GM21367 (cell line): ENCODE measurements at regions not wholly inside any gene's neighbourhood (a gene's known extent, or its start where the extent isn't known, plus 50 kb on each side); places are given as distances from the start of the nearest gene placed in this dataset.

Source experiments
- ATAC-seq: cut with Tn5 transposase; IDR thresholded peaks from one replicate; pipeline ENCODE4 v1.9.1; 2021; ENCODE audit not compliant: unreplicated experiment

DNA sequence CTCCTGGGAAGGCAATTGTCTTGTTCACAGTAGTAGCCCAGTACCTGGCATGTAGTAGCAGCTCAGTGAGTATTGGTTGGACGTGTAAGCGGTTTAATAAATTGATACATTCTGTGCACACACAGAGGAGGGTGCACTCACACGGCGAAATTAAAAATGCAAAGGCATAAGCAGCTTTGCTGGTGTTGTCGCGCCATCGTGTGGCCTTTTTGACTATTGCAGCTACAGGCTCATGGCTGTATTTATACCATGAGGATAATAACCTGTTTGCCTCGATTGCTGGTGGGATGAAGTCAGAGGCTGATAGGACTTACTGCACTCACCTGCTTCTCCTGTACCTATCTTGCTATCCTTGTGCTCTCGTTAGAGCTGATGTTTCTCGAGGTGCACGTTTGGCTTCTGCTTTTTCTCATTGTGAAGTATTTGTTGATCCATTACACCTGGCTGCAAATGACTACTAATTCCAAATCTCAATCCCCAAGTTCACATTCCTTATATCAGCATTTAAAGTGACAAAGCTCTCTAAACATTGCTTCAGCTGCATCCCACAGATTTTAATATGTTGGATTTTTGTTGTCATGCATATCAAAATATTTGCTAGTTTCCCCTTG, 61.5 kb downstream of the TBXT start:
- peak; percentile 83 for ATAC-seq

DNA sequence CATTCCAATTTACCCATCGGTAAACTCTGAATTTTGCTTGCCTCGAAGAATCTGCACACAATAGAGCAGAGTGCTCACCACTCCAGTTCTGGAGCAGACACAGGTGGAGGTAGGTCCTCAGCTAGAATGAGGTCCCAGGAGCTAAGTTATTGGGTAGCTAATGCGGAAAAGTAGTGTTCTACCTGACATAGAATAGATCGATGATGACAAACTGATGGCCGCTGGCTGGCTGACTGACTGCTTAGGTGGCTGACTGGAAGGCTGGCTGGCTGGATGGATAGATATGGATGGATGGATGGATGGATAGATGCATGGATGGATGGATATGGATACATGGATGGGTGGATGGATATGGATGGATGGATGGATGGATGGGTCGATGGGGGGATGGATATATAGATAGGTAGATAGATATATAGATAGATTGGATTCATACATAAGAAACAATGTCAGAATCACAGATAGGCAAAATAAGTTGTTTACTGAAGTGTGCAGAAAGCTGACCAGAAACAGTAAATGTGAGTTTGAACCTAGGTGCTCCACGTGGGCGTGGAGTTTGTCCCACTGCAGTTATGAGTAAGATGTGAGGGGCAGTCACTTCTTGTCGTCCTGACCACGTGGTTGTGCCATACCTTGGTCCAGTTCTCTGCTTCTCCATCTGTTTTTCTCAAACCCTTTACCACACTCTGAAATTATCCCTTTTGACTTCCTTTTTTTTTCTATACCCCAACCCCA, 62.1 kb downstream of the TBXT start:
- peak; percentile 8 for ATAC-seq

DNA sequence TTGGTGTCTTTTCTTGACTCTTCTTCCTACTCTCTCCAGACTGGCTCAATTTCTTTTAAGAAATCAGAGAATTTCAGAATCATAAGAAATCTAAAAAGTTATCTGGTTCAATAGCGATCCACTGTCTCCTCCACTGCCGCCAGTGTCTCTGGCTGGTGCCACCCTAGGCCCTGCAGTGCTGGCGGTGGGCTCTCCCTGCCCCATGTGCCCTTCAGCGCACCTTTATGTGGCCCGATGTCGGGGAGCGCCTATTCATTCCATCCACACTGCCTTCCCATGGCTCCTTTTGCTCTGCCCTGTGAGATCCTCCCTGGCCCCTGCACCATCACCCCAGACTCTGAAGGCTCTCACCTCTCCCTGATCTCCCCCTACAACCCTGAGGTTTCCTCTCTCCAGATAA, 62.8 kb downstream of the TBXT start:
- ATAC-seq, result no peak

DNA sequence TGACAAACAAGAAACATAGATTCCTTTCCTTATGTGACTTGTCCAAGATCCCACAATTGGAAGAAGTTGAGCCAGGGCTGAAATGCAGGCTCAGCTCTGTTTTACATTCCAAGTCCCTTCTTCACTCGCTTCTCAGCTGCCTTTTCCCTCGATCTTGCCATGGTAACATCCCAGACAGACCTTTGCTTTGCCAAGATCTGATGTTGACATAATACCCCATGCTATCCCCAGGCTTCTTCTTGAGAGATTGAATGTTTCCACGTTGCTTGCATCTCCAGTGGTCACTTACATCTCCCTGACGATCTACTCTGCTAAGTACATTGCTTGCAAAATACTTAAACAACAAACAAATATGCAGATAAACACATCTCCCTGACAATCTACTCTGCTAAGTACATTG, 63.5 kb downstream of the TBXT start:
- ATAC-seq, result no peak

DNA sequence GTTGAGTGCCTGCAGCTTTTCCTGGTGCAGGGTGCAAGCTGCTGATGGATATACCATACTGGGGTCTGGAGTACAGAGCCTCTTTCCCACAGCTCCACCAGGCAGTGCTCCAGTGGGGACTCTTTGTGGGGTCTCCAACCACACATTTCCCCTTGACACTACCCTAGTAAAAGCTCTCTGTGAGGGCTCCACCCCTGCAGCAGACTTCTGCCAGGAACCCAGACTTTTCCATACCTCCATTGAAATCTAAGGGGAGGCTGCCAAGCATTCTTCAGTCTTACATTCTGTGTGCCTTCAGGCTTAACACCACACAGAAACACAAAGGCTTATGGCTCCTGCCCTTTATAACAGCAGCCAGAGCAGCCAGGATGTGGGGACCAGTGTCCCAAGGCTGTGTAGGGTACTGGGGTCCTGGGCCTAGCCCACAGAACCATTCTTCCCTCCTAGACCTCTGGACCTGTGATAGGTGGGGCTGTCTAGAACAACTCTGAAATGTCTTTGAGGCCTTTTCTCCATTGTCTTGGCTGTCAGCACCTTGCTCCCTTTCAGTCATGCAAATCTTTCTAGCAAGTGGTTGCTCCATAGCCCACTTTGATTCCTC, 65.7 kb downstream of the TBXT start:
- no peak for ATAC-seq

DNA sequence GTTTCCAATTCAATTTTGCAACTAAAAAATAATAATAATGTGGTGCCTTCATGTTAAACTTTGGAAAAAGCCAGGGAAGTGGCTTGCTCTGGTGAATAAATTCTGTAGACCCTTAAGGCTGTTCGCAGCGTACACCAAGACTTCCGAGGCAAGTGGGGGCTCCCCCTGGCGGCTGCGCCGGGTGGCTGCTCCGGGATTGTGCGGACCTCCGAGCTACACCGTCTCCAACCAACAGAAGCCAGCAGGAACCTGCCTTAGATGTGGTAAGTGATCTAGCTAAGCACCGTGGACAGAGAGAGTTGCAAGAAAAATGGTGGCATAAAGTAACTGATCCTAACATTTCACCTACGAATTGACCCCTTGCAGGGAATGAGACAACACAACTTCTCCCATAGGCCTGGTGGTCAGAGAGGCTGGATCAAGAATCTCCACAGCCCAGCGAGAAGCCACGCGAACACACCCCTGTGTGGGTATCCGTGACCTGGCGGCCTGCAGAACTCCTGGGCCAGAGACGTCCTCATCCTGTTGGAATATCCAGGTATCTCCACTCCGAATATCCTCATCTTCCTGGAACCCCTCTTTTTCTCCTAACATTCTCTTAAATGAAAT, 69.6 kb downstream of the TBXT start:
- peak; percentile 93 for ATAC-seq

DNA sequence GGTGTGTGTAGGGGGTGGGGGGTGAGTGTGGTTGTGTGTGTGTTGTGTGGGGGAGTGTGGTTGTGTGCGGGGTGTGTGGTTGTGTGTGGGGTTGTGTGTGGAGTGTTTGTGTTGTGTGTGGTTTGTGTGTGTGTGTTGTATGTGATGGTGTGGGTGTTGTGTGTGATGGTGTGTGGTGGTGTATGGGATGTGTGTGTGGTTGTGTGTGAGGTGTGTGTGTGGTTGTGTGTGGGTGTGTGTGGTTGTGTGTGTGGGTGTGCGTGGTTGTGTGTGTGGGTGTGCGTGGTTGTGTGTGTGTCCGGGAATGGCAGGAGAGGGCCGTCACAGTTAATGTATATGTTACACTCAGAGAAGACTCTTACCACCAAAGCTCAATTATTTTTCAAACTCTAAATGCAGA, 79.8 kb downstream of the TBXT start:
- ATAC-seq, result no peak

DNA sequence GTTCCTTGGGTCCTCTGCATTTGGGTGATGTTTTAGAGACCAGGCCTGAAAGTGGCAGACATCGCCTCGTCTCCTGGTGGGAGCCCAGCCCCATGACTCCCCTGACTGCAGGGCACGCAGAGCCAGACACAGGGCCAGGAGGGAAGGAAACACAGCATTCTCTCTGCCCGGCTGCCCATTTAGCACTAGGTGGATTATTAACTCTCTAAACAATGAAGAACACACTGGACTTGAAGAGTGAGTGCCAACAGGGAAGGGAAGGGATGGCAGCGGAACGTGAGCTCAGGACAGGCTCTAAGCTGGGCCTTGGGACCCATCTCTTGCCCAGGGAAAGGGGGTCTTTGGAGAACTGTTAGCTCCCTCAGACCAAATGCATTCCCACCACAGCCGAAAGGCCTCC, 80.4 kb downstream of the TBXT start:
- no peak for ATAC-seq

DNA sequence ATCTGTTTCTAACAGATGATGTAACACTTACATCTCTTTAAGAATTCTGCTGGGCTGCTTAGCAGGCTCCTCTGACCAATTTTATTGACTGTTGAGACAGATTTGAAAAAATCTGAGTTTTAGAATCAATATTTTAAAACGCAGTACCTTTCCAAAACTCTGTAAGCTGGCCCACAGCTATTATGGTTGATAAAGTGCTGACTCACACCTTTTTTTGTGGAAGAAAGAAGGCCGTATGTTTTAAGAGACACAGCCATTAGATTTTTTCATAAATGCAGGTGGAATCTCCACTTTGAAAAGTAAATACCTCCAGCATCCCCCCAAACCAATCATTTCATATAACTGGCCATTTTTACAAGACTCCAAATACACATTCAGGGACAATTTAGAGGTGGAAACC, 82.2 kb downstream of the TBXT start:
- ATAC-seq, result no peak

DNA sequence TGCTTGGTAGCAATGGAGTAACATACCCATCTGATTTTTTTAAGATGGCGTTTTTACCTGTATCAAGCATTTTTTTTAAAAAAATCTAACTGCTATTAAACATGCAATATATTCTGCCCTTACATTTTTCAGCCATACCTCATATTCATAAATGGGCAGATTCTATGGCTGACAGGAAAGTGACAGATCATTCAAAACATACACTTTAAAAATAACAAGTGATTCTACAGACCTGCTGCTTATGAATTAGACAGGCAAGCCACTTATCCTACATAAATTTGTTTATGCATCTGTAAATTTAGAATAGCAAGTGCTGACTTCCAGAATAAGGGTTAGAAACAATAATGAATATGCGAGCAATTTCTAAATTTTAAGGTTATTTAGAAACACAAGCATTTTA, 82.7 kb downstream of the TBXT start:
- no peak for ATAC-seq

DNA sequence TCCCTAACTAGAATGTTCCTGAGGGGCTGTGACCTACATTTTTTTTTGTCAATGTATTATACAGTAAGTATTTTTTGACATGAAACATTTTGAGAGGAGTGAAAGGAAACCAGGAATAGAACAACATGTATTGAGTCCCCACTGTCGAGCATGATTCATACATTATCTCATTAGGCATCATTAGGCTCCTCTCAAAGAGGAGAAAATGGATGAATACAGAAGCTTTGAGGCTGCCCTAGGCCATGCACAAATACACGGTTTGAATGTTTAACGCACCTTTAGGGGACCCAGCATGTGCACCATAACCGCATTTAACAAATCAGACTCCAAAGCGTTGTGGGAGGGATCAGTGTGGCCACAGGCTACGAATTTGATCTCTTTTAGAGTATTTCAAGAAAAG, 87.8 kb downstream of the TBXT start:
- no peak for ATAC-seq

DNA sequence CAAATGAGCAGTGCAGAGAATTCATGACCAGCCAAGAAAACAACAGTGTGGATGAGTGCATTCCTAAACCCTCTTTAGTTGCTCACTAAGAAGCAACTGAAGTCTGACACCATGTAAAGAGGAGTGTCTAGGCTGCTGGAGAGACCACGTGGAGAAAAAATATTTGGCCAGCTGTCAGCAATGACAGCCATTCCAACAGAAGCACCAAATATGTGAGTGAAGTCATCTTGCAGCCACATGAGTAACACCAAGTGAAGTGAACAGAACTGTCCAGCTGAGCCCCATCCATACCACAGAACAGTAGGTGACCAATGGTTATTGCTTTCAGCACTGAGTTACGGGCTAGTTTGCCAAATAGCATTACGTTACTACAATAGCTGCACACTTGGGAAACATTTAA, 89.4 kb downstream of the TBXT start:
- ATAC-seq, result no peak

DNA sequence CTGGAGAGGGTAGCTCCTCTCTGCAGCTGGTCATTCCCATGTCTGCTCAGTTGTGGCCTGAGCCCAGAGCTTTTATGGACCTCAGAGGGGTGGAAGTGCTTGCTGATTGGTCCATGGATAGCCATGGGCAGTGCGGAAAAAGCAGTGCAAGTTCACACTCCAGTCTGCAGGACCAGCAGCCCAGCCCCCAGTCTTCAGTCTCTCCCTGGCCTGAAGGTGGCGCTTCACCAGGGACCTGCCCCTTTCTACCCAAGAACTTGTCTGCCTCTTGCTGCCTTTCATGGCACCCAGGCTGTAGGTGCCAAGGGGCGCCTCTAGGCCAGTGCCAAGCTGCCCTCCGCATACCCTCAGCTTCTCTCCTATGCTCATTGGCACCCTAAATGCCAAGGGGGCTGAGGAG, 91.0 kb downstream of the TBXT start:
- no peak for ATAC-seq

DNA sequence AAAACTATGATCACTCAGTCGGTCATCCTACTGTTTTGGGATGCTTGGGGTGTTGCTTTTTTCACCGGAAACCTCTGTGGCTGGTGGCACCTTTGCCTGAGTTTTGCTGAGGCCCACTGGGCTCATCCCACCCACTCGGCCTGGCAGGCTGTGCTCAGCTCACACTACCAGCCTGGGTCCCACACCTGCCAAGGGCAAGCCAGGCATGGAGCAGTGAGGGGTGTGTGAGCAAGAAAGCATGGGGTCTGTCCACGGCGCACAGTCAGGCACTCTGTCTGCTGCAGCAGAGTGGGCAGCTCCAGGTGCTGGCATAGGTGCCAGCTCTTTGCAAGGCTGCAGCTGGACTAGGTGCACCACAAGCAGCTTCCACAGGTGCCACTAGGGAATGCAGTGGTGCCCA, 91.7 kb downstream of the TBXT start:
- ATAC-seq, result no peak

DNA sequence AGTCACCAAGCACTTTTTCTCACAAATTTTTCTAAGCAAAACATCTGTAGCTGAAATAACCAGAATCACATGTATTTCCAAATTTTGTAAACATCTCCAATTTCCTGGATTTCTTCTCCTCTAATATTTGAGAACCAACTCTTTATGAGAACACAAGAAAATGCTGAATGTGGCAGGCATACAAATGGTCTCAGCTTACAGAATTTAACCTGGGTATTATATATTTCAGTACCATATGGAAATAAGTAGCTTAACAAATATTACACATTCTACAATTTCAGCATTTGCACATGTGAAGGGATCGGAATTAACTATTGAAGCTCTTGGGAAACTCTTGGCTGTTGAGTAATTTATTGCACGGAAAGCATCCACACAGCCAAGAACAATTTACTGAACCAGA, 92.5 kb downstream of the TBXT start:
- no peak for ATAC-seq

DNA sequence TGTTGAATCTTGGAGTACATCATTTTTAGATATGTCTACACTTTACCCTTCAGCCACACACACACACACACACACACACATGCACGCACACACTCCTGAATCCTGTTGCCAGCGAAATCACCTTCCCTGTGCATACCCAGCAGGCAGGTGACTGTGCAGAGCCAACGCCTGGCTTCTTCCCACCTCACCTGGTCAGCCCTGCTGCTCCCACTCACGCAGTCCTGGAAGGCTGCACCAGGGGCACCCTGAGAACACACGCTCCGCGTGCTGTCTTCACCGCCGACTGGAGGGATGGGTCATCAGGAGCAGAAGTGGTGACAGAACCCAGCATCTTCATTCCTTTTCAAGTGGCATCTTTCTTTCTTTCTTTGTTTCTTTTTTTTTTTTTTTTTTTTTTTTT, 94.6 kb downstream of the TBXT start:
- ATAC-seq, result no peak

DNA sequence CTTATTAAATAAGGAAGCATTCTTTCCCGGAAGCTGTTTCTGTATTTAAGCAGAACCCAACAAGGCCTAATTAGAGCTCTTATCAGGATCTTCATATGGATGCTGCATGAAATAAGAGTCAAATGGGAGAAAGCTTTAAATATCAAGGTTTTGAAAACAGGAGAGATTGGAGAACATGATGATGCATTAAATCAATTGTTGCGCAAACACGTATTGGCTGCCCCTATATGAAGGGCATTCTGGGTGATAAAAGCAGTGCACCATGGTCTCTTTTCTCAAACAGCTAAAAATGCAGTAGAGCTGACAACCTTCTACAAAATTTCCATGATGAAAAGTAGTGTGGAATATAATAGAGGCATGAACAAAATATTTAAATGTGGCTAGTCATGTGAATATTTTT, 98.9 kb downstream of the TBXT start:
- ATAC-seq, result no peak

DNA sequence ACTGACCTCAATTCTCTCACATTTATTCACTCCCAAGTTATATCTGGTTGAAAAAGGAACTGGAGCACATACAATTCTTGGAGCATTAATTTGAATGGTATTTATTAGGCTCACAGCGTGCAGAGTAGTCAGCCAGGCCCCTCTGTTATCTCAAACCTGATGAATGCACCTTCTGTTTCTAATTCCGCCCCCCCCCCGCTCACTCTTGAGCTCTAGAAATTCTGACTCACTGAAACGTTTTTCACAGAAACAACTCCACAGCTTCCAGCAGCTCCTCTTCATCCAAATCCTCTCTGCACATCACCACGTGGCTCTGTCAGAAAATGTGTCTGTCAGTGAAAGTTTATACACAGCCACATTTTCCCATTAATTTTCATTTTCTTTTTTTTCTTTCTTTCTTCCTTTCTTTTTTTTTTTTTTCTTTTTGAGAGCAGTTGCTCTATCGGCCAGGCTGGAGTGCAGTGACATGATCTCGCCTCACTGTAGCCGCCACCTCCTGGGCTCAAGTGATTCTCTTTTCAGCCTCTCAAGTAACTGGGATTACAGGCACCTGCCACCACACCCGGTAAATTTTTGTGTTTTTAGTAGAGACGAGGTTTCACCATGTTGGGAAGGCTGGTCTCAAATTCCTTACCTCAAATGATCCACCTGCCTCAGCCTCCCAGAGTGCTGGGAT, 109.4 kb downstream of the TBXT start:
- no peak for ATAC-seq

DNA sequence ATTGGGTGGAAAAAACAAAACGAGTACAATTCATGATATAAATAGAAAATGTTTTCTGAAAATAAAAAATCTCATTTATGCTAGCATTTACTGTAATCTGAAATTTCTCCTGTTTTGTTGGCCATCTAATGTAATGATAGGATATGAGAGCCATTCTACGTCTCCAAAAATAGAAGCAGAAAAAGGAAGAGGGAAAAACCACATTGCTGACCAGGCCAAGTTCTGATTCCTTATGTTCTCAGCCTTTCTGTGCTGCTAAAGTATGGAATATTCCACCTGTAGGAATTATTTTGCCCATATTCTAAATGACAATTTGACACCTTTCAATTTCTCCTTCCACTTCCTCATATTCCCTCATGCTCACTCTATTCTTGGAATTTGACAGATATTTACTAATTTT, 110.2 kb downstream of the TBXT start:
- ATAC-seq, result no peak

DNA sequence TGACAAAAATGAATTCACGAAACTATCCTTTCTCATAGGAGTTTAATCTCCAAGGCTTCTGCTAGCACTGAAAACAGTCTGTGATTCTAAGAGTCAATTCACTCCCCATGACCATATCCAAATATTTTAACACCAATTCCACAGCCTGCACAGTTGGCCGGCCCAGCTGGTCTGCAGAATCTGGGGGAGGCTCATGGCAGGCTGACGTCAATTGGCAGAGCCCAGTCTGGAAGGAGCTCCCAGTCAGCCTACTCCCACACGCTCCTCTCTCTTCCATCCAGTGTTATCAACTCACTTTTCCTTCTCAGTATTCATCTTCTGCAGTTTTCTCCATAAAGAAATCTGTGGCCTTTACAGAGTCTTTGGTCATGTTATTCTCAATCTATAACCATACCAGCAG, 111.0 kb downstream of the TBXT start:
- no peak for ATAC-seq

DNA sequence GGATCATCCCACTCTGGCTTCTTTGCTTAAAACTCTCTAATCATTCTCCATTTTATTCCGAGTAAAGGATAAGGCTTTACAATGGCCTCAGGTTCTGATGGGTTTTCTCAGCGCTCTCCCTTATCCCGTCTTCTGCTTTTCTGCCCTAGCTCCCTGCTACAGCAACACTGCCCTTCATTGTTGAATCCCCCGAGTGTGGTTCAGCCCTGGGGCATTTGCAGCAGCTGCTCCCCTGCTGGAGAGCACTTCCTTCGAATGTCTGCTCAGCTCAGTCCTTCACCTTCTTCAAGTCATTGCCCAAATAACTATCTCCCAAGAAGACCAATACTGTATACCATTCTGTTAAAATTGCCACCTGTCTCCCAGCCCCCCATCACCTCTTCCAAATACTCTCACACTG, 111.8 kb downstream of the TBXT start:
- ATAC-seq, result no peak

DNA sequence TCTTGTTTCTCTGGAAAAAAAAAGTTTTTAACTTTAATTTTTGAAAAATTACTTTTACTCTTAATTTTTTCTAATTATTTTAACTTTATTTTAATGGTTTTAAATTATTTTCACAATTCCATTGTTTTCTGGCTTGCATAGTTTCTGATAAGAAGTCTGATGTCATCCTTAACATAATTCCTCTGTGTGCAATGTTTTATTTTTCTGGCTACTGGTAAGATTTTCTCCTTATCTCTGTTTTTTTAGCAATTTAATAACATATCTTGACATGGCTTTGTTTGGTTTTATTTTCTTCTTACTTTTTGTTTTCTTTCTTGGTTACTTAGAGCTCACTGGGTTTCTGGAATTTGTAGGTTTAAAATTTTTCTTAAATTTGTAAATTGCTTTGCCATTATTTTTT, 114.8 kb downstream of the TBXT start:
- ATAC-seq, result no peak
